HG02610 (cell line): ENCODE measurements at regions not wholly inside any gene's neighbourhood (a gene's known extent, or its start where the extent isn't known, plus 50 kb on each side); places are given as distances from the start of the nearest gene placed in this dataset.
A peak's percentile ranks its signal among the peaks of the same experiment; 100 is the strongest.
"Not testable (repeated sequence)": the region's sequence is repeated elsewhere in the genome, so short reads cannot be mapped to it uniquely, and the experiment has no call there.

Source experiments
- ATAC-seq: cut with Tn5 transposase; IDR thresholded peaks from one replicate; pipeline ENCODE4 v1.9.1; 2021; ENCODE audit warnings: mild to moderate bottlenecking, moderate library complexity; ENCODE audit not compliant: unreplicated experiment

- ATAC-seq = no peak
These were observed 176.1 kb downstream of the TM9SF2 start for GRCh38 chr13:99677116-99677951.

GRCh38 chr13:99671746-99672145, 170.5 kb downstream of the TM9SF2 start:
- ATAC-seq = no peak

- not testable (repeated sequence) for ATAC-seq
These were observed 167.8 kb downstream of the TM9SF2 start for GRCh38 chr13:99669096-99669495.

GRCh38 chr13:99666146-99666805, 165.0 kb downstream of the TM9SF2 start:
- peak; percentile 72 for ATAC-seq

- no peak for ATAC-seq
These were observed 164.4 kb downstream of the TM9SF2 start for GRCh38 chr13:99665711-99666110.

- ATAC-seq = no peak
These were observed 162.6 kb downstream of the TM9SF2 start for GRCh38 chr13:99663908-99664307.

GRCh38 chr13:99663185-99663825, 162.0 kb downstream of the TM9SF2 start:
- ATAC-seq = no peak

GRCh38 chr13:99662678-99663077, 161.4 kb downstream of the TM9SF2 start:
- no peak for ATAC-seq

GRCh38 chr13:99661791-99662190, 160.5 kb downstream of the TM9SF2 start:
- ATAC-seq = no peak

GRCh38 chr13:99659866-99660554, 158.7 kb downstream of the TM9SF2 start:
- ATAC-seq = no peak

GRCh38 chr13:99659226-99659625, 158.0 kb downstream of the TM9SF2 start:
- no peak for ATAC-seq

GRCh38 chr13:99658261-99658991, 157.2 kb downstream of the TM9SF2 start:
- peak; percentile 61 for ATAC-seq

- peak; percentile 26 for ATAC-seq
These were observed 156.6 kb downstream of the TM9SF2 start for GRCh38 chr13:99657848-99658260.

GRCh38 chr13:99656844-99657381, 155.6 kb downstream of the TM9SF2 start:
- no peak for ATAC-seq

- ATAC-seq = peak; percentile 52
These were observed 154.9 kb downstream of the TM9SF2 start for GRCh38 chr13:99656092-99656745.

- ATAC-seq = no peak
These were observed 154.2 kb downstream of the TM9SF2 start for GRCh38 chr13:99655351-99656091.

- ATAC-seq = no peak
These were observed 152.8 kb downstream of the TM9SF2 start for GRCh38 chr13:99654076-99654475.

- no peak for ATAC-seq
These were observed 152.3 kb downstream of the TM9SF2 start for GRCh38 chr13:99653526-99653925.

GRCh38 chr13:99652901-99653300, 151.6 kb downstream of the TM9SF2 start:
- ATAC-seq = no peak
